HL-60 (cell line): ENCODE measurements at regions not wholly inside any gene's neighbourhood (a gene's known extent, or its start where the extent isn't known, plus 50 kb on each side); places are given as distances from the start of the nearest gene placed in this dataset.

ENCODE experiments used
- CTCF ChIP-seq: IDR thresholded peaks from one replicate; pipeline ENCODE4 v1.5.1; 2011; ENCODE audit warnings: low read length, control low read depth, inconsistent platforms; ENCODE audit not compliant: insufficient read depth
- POLR2AphosphoS5 ChIP-seq: IDR thresholded peaks from 2 replicates; pipeline ENCODE4 v1.6.1; 2012; ENCODE audit warnings: low read depth

GRCh38 chr4:104942990-104943743 is 203.5 kb upstream of the TET2 start:
- TF ChIP-seq CTCF (no peak), POLR2AphosphoS5 (no peak)
